ENCODE measurements at regions not wholly inside any gene's neighbourhood (a gene's known extent, or its start where the extent isn't known, plus 50 kb on each side); places are given as distances from the start of the nearest gene placed in this dataset.

- TF ChIP-seq PBX3 (IDR thresholded peaks at IDR 0.05) (no peak), CHD2 (IDR thresholded peaks at IDR 0.05; ENCODE audit: low read length, partially characterized antibody) (no peak), JUND (IDR thresholded peaks at IDR 0.05) (no peak)
These were observed 136.5 kb upstream of the UNC5B start for GRCh38 chr10:71075759-71076472.
